ENCODE measurements at regions not wholly inside any gene's neighbourhood (a gene's known extent, or its start where the extent isn't known, plus 50 kb on each side); places are given as distances from the start of the nearest gene placed in this dataset.

DNA sequence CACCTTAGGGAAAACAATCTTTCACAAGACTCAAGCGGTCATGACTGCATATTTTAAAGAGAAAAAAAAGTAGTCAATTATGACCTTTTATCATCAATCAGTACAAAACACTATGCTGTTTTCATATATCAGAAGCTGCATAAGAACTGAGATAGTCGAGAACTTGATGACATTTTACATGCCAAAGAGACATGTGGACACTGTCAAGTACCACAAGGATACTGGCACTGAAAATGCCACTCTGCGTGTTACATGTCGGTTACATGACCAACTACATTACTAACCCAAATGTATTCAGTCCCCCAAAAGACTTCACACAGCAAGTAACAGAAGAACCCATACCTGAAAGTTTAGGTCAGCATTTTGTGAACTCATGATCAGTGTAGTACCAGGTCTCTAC, 975.0 kb upstream of the ADGRL4 start (continued):
- TF ChIP-seq, protein P1, sequence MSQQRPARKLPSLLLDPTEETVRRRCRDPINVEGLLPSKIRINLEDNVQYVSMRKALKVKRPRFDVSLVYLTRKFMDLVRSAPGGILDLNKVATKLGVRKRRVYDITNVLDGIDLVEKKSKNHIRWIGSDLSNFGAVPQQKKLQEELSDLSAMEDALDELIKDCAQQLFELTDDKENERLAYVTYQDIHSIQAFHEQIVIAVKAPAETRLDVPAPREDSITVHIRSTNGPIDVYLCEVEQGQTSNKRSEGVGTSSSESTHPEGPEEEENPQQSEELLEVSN (IDR thresholded peaks at IDR 0.05), result no peak
- no peak for TF ChIP-seq CTBP2 (IDR thresholded peaks at IDR 0.05; ENCODE audit: borderline replicate concordance, insufficient read depth, insufficient read length, low read length)

All from H1 (cell line).